HL-60/S4 treated with phorbol 12-myristate 13-acetate at 8.2 ng/mL for 4 days and 3 days (cell line): ENCODE measurements at regions not wholly inside any gene's neighbourhood (a gene's known extent, or its start where the extent isn't known, plus 50 kb on each side); places are given as distances from the start of the nearest gene placed in this dataset.
"Not testable (repeated sequence)": the region's sequence is repeated elsewhere in the genome, so short reads cannot be mapped to it uniquely, and the experiment has no call there.

Experiments used
- in situ Hi-C: fragments of 300-500 bp; cut with MboI; formaldehyde crosslinking; loops from 2 replicates; pipeline ENCODE4 v1.15.0; 2022; ENCODE audit warnings: low sequenced_read_pairs

DNA sequence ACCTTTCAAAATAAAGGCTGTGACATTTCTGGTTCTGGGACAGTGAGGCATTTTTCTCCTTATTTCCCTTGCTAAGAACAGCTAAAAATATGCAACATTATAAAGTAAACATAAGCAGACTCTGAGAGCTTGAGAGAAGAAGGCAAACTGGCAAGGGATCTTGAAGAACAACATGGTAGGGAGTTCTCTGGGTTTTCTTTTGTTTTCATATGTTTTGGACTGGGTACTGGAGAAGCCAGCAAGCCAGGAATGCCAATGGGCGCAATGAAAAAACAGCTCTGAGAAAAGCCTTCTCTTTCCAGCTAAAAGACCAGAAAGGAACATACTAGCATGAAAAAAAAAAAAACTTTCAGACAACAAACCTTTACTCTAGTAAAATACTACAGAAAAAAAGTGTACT lies 351.4 kb upstream of the HS6ST1 start:
- in situ Hi-C loops, result no loop called here

DNA sequence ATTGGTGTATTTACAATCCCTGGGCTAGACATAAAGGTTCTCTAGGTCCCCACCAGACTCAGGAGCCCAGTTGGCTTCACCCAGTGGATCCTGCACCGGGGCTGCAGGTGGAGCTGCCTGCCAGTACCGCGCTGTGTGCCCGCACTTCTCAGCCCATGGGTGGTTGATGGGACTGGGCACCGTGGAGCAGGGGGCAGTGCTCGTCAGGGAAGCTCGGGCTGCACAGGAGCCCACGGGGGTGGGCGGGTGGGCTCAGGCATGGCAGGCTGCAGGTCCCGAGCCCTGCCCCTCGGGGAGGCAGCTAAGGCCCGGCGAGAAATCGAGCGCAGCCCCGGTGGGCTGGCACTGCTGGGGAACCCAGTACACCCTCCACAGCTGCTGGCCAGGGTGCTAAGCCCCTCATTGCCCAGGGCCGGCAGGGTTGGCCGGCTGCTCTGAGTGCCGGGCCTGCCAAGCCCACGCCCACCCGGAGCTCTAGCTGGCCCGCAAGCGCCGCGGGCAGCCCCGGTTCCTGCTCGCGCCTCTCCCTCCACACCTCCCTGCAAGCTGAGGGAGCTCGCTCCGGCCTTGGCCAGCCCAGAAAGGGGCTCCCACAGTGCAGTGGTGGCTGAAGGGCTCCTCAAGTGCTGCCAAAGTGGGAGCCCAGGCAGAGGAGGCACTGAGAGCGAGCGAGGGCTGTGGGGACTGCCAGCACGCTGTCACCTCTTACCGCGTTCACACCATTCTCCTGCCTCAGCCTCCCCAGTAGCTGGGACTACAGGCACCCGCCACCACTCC lies 353.5 kb upstream of the HS6ST1 start:
- in situ Hi-C loops, result not testable (repeated sequence)

DNA sequence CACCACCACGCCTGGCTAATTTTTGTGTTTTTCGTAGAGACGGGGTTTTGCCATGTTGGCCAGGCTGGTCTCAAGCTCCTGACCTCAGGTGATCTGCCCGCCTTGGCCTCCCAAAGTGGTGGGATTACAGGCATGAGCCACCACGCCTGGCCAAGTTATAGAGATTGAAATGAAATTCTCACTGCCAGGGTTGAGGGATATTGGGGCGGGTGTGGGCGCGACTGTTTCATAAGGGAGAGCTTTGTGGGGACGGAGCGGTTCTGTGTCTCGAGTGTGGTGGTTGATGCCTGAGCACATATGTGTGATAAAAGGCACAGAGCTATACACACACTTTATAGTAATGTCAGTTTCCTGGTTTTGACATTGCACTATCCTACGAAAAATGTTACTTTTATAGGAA lies 361.0 kb upstream of the HS6ST1 start:
- in situ Hi-C loops, result not testable (repeated sequence)

DNA sequence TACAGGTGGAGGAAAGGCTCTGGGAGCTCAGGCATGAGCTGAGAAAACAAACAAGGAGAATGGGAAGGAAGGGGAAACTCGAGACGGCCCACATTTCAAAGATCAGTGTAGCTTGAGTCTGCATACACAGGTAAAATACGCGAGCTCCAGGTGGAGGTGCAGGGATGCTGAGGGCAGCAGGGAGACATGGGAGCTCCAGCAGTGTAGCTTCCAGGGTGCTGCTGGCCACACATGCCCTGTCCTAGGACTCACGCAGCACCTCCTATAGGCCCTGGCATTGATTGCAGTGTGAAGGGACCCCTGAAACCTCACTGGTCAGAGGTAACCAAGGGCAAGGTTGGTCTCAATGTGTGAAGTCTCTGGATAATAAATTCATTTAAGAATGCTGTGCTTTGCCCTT lies 362.8 kb upstream of the HS6ST1 start:
- in situ Hi-C loops, result no loop called here

DNA sequence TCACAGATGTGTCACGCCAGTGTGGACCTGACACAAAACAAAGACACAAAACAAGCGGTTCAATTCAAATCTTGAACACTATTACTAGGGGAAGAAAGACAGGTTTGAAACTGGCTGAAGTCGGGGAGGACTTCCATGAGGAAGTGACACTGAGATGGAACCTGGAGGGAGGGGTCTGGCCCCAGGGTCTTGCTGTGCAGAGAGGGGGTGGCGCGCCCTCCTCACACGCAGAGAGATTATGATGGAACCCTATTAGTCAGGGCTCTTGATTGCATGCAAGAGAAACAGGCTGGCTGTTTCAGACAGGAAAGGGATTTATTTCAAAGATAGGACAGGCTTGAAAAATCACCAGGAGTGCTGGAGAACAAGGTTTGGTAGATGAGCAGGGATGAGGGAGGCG lies 363.6 kb upstream of the HS6ST1 start:
- in situ Hi-C loops, result no loop called here

DNA sequence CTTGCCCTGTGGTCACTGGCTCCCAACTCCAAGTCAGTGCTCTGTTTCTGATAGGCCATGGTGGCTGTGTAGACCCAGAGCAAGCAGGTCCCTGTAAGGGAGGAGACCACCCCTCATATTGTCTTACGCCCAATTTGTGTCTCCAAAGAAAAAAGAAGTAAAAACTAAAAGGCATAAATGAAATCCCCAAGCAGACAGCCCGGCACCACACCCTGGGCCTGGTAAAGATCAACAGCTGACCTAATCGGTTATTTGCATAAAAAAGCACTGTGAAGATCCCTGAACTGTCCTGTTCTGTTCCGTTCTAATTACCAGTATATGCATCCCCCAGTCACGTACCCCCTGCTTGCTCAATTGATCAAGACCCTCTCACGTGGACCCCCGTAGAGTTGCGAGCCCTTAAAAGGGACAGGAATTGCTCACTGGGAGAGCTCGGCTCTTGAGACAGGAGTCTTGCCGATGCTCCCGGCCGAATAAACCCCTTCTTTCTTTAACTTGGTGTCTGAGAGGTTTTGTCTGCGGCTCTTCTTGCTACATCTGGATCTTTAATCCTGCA lies 364.1 kb upstream of the HS6ST1 start:
- in situ Hi-C loops, result no loop called here

DNA sequence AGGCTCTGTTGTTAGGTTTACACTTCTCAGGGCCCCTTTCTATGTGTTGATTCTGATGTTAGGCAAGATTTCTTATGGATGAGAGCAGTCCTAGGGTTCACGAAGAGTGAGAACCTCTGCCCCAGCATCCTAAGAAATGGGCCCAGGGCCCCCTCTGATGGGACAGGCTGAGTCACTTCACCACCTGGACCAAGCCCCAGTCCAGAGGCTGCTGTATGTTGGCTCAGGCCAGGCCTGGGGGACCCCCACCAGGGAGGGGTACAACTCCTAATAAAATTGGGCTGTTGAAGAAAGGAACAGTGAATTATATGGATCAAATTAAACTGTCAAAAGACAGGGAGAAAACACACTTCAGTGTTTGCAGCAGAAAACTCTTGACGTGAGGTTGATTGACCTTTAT lies 365.9 kb upstream of the HS6ST1 start:
- in situ Hi-C loops, result no loop called here

DNA sequence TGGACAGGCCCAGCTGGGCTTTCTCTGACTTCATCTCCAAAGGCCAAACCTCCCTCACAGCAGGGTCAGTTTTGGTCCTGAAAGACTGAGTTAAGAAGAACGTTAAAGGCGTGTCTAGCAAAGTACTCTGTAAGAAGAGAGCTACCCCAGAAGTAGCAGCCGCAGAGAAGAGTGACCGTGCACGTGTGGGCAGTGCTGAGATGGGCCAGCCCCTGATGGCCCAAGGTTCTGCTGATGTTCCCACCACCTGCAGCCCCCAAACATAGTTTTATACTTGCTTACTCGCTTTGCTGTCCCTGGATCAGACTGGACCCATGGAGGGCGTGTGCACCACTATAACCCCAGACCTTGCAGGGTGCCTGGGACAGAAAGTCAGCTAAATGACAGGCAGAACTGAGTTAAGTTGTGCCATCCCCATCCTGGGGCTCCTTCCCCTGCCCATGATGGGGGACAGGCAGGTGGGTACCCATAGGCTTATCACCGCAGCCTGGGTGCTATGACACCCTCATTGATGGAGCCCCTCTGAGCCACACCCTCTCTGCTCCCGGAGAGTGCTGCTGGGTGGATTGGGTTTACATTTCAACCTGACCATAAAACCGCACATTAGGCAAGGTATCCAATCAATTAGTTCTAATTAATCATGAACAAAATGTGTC lies 367.3 kb upstream of the HS6ST1 start:
- in situ Hi-C loops, result no loop called here

DNA sequence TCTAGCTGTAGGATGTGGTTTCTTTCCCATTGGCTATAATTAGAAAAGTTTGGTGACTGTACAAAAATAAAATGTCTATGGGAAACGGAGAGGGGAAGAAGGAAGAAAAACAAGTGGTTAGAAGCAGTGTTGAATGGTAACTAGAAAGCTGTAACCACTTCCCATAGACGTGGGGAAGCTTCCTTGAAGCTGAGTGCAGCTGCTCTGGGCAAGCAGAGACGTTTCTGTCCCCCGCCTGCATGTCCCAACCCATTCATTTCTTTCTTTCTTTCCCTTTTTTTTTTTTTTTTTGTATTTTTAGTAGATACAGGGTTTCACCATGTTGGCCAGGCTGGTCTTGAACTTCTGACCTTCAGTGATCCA lies 367.8 kb upstream of the HS6ST1 start:
- in situ Hi-C loops, result no loop called here

DNA sequence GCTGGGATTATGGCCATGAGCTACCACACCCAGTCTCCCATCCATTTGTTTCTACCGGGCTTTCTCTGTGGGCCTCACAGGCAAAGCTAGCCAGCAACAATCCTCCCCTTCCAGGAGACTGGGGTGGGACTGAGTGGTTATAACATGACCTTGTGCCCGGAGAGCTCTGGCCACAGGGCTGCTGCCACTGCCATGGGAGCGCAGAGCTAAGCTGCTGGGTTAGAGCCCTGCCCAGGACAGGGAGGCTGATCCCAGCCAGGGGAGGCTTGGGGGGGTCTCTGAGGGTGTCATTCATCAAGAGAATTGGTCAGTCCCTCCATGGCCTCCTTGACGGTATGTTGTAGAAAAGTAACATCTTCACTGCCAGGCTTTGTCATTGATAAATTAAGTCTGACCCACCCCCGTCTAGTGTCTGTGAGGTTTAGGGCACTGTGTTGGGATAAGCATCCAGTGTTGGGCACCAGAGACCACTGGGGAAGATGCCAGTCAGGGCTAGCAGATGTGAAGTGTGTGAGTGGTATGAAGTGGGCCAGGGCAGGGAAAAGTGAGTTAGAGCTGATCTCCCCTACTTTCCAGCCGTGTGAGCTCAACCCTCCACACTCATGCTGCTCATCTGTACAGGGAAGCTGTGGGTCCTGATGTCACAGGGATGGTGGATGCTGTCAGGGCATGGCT lies 368.4 kb upstream of the HS6ST1 start:
- in situ Hi-C loops, result no loop called here

DNA sequence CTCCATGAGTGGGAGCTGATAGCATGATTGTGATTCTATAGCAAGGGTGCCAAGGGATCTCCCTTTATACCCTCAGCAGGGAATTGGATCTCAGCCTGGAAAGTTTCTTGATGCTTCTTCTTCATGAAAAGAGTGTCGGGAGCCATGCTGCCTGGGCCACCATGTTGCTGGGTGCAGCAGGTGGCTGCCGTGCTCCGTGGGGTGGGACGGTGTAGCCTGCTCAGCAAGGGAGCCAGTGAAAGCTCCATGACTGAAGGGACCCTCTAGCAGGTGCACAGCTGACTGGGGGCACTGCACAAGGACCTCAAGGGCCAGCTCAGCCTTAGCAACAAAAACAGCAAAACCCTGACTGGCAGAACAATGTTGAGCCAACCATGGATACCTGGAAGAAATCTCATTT lies 368.9 kb upstream of the HS6ST1 start:
- in situ Hi-C loops, result no loop called here

DNA sequence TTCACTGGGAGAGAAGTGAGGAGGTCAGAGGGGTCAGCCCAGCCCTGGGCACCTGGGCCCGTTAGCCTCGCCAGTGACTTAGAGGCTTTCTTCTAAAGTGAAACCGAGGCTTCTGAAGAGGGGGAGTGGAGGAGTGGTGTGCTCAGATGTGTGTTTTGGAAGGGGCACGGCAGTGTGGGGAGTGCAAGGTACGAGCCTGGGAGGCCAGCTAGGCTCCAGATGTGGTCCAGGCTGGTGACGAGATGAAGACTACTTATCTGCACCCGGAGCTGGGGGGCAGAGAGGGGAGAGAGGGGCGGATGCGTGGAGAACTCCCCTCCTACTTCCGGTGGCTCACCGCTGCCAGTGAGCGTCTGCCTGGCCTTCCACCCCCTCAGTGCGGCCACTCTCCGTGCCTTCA lies 371.3 kb upstream of the HS6ST1 start:
- in situ Hi-C loops, result no loop called here

DNA sequence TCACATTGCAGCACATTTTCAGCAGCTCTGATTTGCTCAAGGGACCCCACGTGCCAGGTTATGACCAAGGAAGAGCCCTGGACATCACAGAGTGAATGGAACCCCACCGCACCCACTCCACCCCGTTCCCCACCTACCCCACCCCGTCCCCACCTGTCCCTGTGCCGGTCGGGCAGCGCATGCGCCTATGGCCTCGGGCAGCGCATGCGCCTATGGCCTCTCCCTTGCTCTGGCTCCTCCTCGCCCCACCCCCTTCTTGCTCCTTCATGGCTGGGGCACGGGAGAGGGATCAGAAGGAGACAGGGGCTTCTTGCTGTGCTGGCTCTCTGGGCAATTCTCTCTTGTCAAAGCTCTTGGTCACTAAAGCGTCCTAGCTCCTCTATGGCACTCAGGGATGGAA lies 371.8 kb upstream of the HS6ST1 start:
- in situ Hi-C loops, result no loop called here

DNA sequence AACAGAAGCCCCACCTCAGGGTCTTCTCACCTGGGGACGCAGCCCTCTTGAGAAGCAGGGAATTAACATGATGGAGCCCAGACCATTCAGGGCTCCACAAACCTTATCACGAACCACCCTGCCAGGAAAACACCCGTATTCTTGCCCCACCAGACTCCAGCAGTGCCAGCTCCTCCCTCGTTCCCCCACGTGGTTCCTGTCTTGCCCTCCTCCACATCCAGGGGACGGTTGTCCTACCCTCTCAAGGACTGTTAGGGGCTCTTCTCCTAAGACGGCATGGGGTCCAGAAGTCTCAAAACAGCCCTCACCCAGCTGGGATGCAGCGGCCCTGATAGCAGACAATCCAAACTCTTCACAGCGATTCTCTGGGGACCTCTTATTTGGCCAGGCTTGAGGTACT lies 372.2 kb upstream of the HS6ST1 start:
- in situ Hi-C loops, result no loop called here

DNA sequence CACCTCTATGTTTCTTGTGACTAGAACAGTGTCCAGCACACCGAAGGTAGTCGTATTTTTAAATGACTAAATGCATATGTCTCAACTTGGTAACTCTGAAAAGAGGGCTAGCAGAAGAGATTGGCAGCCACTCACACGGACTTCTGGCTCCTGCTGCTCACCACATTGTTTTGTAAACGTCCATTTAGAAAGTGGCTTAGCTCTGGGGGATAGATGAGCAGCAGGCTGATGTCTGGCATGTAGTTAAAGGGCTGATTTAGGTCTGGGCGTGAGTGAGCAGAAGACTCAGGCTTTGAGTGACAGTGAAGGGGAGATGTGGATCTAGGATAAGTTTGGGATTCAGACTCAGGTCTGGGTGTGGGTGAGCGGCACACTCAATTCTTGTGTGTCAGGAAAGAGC lies 372.9 kb upstream of the HS6ST1 start:
- in situ Hi-C loops, result no loop called here

DNA sequence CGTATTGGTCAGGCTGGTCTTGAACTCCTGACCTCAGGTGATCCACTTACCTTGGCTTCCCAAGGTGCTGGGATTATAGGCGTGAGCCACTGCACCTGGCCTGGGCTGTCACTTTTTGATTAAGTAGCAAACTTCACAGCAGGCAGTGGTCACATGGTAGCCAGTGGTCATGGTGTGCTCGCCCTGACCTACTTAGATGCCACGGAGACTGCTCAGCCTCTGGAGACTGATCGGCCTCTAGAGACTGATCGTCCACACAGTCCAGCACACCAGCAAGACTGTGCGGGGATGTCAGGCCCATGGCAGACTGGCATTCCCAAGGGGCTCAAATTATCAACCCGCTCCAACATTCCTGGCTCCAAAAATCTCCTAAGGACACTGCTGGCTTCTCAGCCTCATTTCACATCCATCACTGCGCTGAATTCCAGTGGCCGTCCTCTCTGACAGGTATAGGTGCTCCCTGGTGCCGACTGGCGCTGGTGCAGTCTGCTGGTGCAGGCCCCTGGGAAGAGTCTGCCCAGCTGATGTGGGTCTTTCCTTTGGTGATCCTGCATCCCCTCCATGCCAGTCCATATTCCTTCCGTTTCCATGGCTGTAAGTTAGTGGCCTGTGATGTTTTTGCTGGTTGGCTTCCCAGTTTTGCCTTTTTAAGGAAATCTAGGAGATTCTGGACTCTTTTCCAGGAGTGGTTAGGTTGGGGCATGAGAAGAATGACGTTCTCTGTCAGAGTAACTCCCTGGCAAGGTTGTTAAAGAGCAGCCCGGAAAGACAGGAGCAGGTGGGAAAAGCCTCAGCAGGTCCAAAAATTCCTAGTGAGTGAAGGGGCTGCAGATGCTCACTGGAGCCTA lies 374.5 kb upstream of the HS6ST1 start:
- in situ Hi-C loops, result no loop called here

DNA sequence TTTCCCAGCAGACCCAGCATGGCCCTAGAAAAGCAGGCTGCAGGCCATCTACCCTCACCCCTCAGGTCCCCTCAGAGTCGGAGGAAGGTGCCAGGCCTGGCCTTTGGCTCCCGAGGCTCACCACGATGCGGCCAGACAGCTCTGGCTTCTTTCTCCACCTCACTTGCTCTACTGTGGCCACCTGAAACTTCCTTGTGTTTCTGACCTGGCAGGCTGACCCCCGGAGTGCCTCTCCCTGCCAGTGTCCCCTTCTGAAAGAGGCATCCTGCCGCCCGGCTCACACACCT lies 375.0 kb upstream of the HS6ST1 start:
- in situ Hi-C loops, result no loop called here

DNA sequence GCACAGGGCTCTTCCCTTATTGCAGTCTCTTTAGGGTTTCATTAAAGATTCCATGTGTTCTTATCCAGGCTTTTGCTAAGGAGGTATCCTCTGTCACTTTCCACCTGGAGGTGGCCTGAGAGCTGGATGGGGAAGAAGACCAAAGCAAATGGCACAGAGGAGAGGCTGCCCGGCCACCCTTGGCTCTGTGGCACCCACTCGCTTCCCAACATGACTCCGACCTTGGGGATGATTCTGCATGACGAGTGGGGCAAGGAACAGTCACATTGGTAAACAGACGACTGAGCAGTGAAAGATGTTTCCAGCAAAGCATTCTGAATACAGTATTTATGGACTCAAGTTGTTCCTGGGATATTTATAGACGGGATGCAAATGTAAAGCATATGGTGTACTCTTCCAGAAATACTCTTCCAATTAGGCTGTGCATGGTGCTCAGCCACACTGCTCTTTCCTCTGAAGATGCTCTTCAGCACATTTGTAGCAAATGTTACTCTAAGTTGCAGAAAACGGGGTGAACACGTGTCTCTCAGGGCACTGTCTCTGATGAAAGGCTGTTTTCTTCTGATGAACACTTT lies 377.1 kb upstream of the HS6ST1 start:
- in situ Hi-C loops, result no loop called here

DNA sequence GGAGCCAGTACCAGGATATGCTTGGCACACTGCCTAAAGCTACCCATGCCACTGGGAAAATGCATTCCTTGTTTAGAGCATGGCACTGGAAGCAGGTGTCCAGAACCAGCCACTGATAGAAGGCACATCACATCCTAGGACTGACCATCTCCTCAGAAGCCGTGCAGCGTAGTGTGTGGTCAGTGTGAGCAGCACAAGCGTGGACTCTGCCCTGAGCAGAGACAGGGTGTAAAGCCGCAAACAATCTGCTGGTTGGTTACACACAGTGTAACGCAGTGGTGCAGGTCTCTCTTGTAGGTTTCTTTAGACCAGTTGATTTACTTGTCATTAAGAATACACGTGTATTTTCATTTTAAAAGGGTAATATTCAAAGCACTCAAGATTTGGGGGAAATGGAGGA lies 377.8 kb upstream of the HS6ST1 start:
- in situ Hi-C loops, result no loop called here

DNA sequence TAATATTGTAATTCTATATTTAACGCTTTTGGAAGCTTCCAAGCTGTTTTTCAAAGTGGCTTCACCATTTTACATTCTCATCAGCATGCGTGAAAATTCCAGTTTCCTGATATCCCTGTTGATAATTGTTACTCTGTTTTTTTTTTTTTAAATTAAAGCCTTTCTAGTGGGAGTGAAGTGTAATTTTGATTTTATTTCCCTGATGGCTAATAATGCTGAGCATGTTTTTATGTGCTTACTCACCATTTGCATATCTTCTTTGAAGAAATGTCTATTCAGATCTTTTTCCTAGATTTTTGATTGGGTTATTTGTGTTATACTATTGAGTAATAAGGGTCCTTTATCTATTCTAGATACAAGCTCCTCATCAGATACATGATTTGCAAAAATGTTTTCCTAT lies 382.8 kb upstream of the HS6ST1 start:
- in situ Hi-C loops, result no loop called here

DNA sequence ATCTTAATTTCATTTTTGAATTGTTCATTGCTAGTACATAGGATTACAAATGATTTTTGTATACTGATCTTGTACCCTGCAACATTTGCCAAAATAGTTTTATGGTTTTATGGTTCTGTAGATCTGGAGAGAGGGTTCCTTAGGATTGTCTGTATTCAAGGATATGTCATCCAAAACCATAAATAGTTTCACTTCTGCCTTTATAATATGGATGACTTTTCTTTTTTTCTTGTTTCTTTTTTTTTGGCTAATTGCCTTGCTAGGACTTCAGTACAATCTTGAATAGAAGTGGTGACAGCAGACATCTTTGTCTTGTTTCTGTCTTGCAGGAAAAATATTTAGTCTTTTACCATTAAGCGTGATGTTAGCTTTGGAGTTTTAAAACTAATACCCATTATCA lies 383.9 kb upstream of the HS6ST1 start:
- in situ Hi-C loops, result no loop called here
